GM23248 (cell line): ENCODE measurements at regions not wholly inside any gene's neighbourhood (a gene's known extent, or its start where the extent isn't known, plus 50 kb on each side); places are given as distances from the start of the nearest gene placed in this dataset.

Experiments used
- DNase-seq: peaks from one replicate; pipeline ENCODE4 v3.0.0-alpha.2; 2015
- H2AFZ ChIP-seq: fragments of 200-600 bp; sonication (generic); 2 replicates; pipeline ENCODE4 v1.6.1; 2016; ENCODE audit warnings: antibody characterized with exemption
- H3F3A ChIP-seq: fragments of 200-600 bp; sonication (generic); 2 replicates; pipeline ENCODE4 v1.6.1; 2016; ENCODE audit warnings: mild to moderate bottlenecking, antibody characterized with exemption, mixed run types; ENCODE audit not compliant: insufficient read depth
- H3K27ac ChIP-seq: fragments of 200-600 bp; sonication (generic); 2 replicates; pipeline ENCODE4 v1.5.1; 2016; ENCODE audit warnings: mild to moderate bottlenecking
- H3K27me3 ChIP-seq: fragments of 200-600 bp; sonication (generic); replicated peaks from 2 replicates; pipeline ENCODE4 v1.6.1; 2016; ENCODE audit warnings: mild to moderate bottlenecking; ENCODE audit not compliant: insufficient read depth
- H3K36me3 ChIP-seq: fragments of 200-600 bp; sonication (generic); 2 replicates; pipeline ENCODE4 v1.6.1; 2016; ENCODE audit warnings: low read depth, mild to moderate bottlenecking
- H3K4me1 ChIP-seq: fragments of 200-600 bp; sonication (generic); 2 replicates; pipeline ENCODE4 v1.6.1; 2016; ENCODE audit warnings: mild to moderate bottlenecking; ENCODE audit not compliant: insufficient read depth
- H3K4me2 ChIP-seq: fragments of 200-600 bp; sonication (generic); one replicate; pipeline ENCODE4 v1.6.1; 2016; ENCODE audit warnings: mild to moderate bottlenecking; ENCODE audit not compliant: unreplicated experiment
- H3K4me3 ChIP-seq: fragments of 200-600 bp; sonication (generic); 2 replicates; pipeline ENCODE4 v1.5.1; 2016; ENCODE audit warnings: mild to moderate bottlenecking
- H3K79me2 ChIP-seq: fragments of 200-600 bp; sonication (generic); 2 replicates; pipeline ENCODE4 v1.6.1; 2016; ENCODE audit warnings: mild to moderate bottlenecking; ENCODE audit not compliant: insufficient read depth
- H3K9ac ChIP-seq: fragments of 200-600 bp; sonication (generic); 2 replicates; pipeline ENCODE4 v1.6.1; 2016; ENCODE audit warnings: mild to moderate bottlenecking
- H3K9me2 ChIP-seq: fragments of 200-600 bp; sonication (generic); 2 replicates; pipeline ENCODE4 v1.6.1; 2016; ENCODE audit warnings: mixed run types, mild to moderate bottlenecking, moderate library complexity; ENCODE audit not compliant: insufficient read depth
- H3K9me3 ChIP-seq: fragments of 200-600 bp; sonication (generic); one replicate; pipeline ENCODE4 v1.6.1; 2017; ENCODE audit warnings: low read depth
- H4K20me1 ChIP-seq: fragments of 200-600 bp; sonication (generic); 2 replicates; pipeline ENCODE4 v1.6.0; 2016; ENCODE audit not compliant: insufficient read depth
- EZH2 ChIP-seq: fragments of 200-600 bp; sonication (generic); IDR thresholded peaks from 2 replicates; pipeline ENCODE4 v1.6.1; 2018; ENCODE audit warnings: antibody characterized with exemption, mild to moderate bottlenecking; ENCODE audit not compliant: insufficient read depth, poor library complexity, severe bottlenecking
- EZH2phosphoT487 ChIP-seq: fragments of 200-600 bp; sonication (generic); IDR thresholded peaks from 2 replicates; pipeline ENCODE4 v1.6.1; 2018; ENCODE audit warnings: antibody characterized with exemption, moderate library complexity, mild to moderate bottlenecking, low read depth; ENCODE audit not compliant: insufficient read depth
- WGBS, 2 experiments: methylation state at CpG; one replicate each; pipeline ENCODE4 v1.1.6; 2015 to 2017; ENCODE audit warnings: low lambda C conversion rate in 2 of 2, low coverage in 1 of 2; ENCODE audit errors: missing lambda C conversion rate in 2 of 2; 5-methylcytosine and 5-hydroxymethylcytosine counted together
- in situ Hi-C: fragments of 300-500 bp; cut with MboI; formaldehyde crosslinking; loops from 2 replicates; pipeline ENCODE4 v1.15.0; 2020

- no peak overlapping the region for H3K9ac ChIP-seq
- no peak overlapping the region for H3K4me3 ChIP-seq
- WGBS, 2 experiments = 49 to 60% methylated on average over 9 of the region's 9 CpGs
- DNase-seq = no peak
- no peaks in the 10 kb centered on the region for H3K36me3 ChIP-seq
- no peak overlapping the region for H3K27ac ChIP-seq
- H3K4me2 ChIP-seq = no peak overlapping the region
- in situ Hi-C loops = no loop called here
- H3K9me3 ChIP-seq = no peaks in the 10 kb centered on the region
- no peaks in the 10 kb centered on the region for H4K20me1 ChIP-seq
- H3K4me1 ChIP-seq = no peaks in the 10 kb centered on the region
- TF ChIP-seq EZH2phosphoT487 (no peak), EZH2 (no peak)
- H3K79me2 ChIP-seq = no peaks in the 10 kb centered on the region
- H3K27me3 ChIP-seq = no peaks in the 10 kb centered on the region
- no peak overlapping the region for H2AFZ ChIP-seq
- no peaks in the 10 kb centered on the region for H3F3A ChIP-seq
- H3K9me2 ChIP-seq = no peaks in the 10 kb centered on the region
Observed at GRCh38 chr6:67031451-67031850, 1324.4 kb upstream of the EYS start.

- TF ChIP-seq EZH2phosphoT487 = no peak
- no peak for TF ChIP-seq EZH2
- in situ Hi-C loops = no loop called here
- WGBS, 2 experiments = 76 to 80% methylated on average over 18 to 19 of the region's 19 CpGs
Observed at GRCh38 chr6:67030861-67031260, 1323.8 kb upstream of the EYS start.

GRCh38 chr6:67016921-67017460 is 1310.0 kb upstream of the EYS start:
- no peaks in the 10 kb centered on the region for H3K27me3 ChIP-seq
- no peak overlapping the region for H3K4me3 ChIP-seq
- no peak overlapping the region for H3K4me2 ChIP-seq
- 0% methylated on average over 1 of the region's 1 CpG for WGBS, 2 experiments
- H4K20me1 ChIP-seq = no peaks in the 10 kb centered on the region
- H3F3A ChIP-seq = no peaks in the 10 kb centered on the region
- H3K9me3 ChIP-seq = no peaks in the 10 kb centered on the region
- TF ChIP-seq EZH2 (no peak), EZH2phosphoT487 (no peak)
- H3K4me1 ChIP-seq = no peaks in the 10 kb centered on the region
- H3K79me2 ChIP-seq = no peaks in the 10 kb centered on the region
- no peak for DNase-seq
- H3K36me3 ChIP-seq = no peaks in the 10 kb centered on the region
- no peak overlapping the region for H2AFZ ChIP-seq
- H3K9ac ChIP-seq = no peak overlapping the region
- no peaks in the 10 kb centered on the region; the same call in 1 of the 2 replicates for H3K9me2 ChIP-seq
- in situ Hi-C loops = no loop called here
- no peak overlapping the region for H3K27ac ChIP-seq

More at GRCh38 chr6:67030861-67031260, 1323.8 kb upstream of the EYS start:
- no peak overlapping the region for H2AFZ ChIP-seq
- no peaks in the 10 kb centered on the region for H3K79me2 ChIP-seq
- no peaks in the 10 kb centered on the region for H4K20me1 ChIP-seq
- H3K9me3 ChIP-seq = no peaks in the 10 kb centered on the region
- no peak overlapping the region for H3K4me3 ChIP-seq
- no peak overlapping the region for H3K27ac ChIP-seq
- H3K27me3 ChIP-seq = no peaks in the 10 kb centered on the region
- no peak overlapping the region for H3K4me2 ChIP-seq
- no peaks in the 10 kb centered on the region for H3K36me3 ChIP-seq
- no peak for DNase-seq
- no peaks in the 10 kb centered on the region for H3K9me2 ChIP-seq
- H3K9ac ChIP-seq = no peak overlapping the region
- no peaks in the 10 kb centered on the region for H3K4me1 ChIP-seq
- no peaks in the 10 kb centered on the region for H3F3A ChIP-seq

GRCh38 chr6:67011441-67011840 is 1304.4 kb upstream of the EYS start:
- H3K9ac ChIP-seq = no peak overlapping the region
- H3F3A ChIP-seq = no peaks in the 10 kb centered on the region
- no peak for DNase-seq

GRCh38 chr6:67009818-67010217 is 1302.8 kb upstream of the EYS start:
- no peak overlapping the region for H3K4me3 ChIP-seq
- no peak overlapping the region for H2AFZ ChIP-seq
- 39 to 44% methylated on average over 8 of the region's 8 CpGs for WGBS, 2 experiments
- TF ChIP-seq EZH2phosphoT487 (no peak), EZH2 (no peak)
- no peaks in the 10 kb centered on the region for H3K4me1 ChIP-seq
- H3K4me2 ChIP-seq = no peak overlapping the region
- no peaks in the 10 kb centered on the region for H3K9me2 ChIP-seq
- in situ Hi-C loops = no loop called here
- H3K9ac ChIP-seq = no peak overlapping the region
- H3K9me3 ChIP-seq = no peaks in the 10 kb centered on the region
- no peaks in the 10 kb centered on the region for H3K27me3 ChIP-seq
- H3K27ac ChIP-seq = no peak overlapping the region
- no peaks in the 10 kb centered on the region for H3K79me2 ChIP-seq
- H3F3A ChIP-seq = no peaks in the 10 kb centered on the region
- no peaks in the 10 kb centered on the region for H4K20me1 ChIP-seq
- no peak for DNase-seq
- H3K36me3 ChIP-seq = no peaks in the 10 kb centered on the region

More at GRCh38 chr6:67011441-67011840, 1304.4 kb upstream of the EYS start:
- no peak overlapping the region for H2AFZ ChIP-seq
- no peaks in the 10 kb centered on the region for H3K27me3 ChIP-seq
- in situ Hi-C loops = no loop called here
- no peaks in the 10 kb centered on the region for H3K9me3 ChIP-seq
- no peak for TF ChIP-seq EZH2
- no peak for TF ChIP-seq EZH2phosphoT487
- no peaks in the 10 kb centered on the region for H3K9me2 ChIP-seq
- H4K20me1 ChIP-seq = no peaks in the 10 kb centered on the region
- H3K4me3 ChIP-seq = no peak overlapping the region
- no peaks in the 10 kb centered on the region for H3K79me2 ChIP-seq
- no peak overlapping the region for H3K27ac ChIP-seq
- no peaks in the 10 kb centered on the region for H3K4me1 ChIP-seq
- no peaks in the 10 kb centered on the region for H3K36me3 ChIP-seq
- WGBS, 2 experiments = 8 to 12% methylated on average over 4 of the region's 4 CpGs
- no peak overlapping the region for H3K4me2 ChIP-seq
